ENCODE measurements at regions not wholly inside any gene's neighbourhood (a gene's known extent, or its start where the extent isn't known, plus 50 kb on each side); places are given as distances from the start of the nearest gene placed in this dataset.

DNA sequence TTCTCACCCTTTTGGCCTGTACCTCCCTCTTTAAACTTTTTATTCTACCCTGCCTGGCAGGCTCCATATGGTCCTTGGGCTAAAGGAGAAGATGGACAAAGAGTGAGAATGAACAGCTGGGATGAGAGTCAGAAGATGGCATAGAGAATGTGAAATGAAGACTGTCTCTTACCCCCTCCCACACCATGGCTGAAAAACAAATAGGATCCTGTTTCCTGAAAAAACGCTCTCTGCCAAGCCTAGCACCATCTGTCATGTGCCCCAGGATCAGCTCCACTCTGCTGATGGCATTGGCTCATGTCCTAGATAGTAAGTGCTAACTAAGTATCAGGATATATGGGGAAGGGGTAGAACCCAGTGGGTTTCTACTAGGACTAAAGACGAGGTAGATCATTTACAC, 238.6 kb downstream of the MEX3B start (continued):
- no peak for TF ChIP-seq RAD21 (IDR thresholded peaks at IDR 0.05; ENCODE audit: low read length)
- no peak for TF ChIP-seq POLR2AphosphoS5 (IDR thresholded peaks at IDR 0.05; ENCODE audit: low read depth, low read length)
- TF ChIP-seq EZH2phosphoT487 (IDR thresholded peaks at IDR 0.05; ENCODE audit: borderline replicate concordance, low read depth): no peak
- no peak for TF ChIP-seq FOXJ3 (CRISPR knock-in tag; IDR thresholded peaks at IDR 0.05)

DNA sequence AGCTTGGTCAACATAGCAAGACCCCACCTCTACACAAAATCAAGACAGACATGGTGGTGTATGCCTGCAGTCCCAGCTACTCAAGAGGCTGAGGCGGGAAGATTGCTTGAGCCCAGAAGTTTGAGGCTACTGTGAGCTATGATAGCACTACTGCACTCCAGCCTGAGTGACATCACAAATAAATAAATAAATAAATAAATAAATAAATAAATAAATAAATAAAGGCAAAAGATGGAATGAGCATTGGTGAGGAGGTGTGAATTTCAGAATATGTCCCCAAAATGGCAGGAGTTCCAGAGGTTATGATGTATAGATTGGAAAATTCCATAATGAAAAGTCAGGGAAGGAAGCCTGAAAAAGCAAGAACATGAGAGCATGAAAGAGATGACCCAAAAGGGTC, 249.9 kb downstream of the MEX3B start:
- no peak overlapping the region for H3K27ac ChIP-seq (ENCODE audit: low read depth in 2 of 2, low read length in 1 of 2)
- H3K36me3 ChIP-seq (replicated peaks in 1 of 2; ENCODE audit: control insufficient read depth in 1 of 2, insufficient read depth in 2 of 2, low read length in 1 of 2): no peaks in the 10 kb centered on the region
- no peak overlapping the region for H2AFZ ChIP-seq (ENCODE audit: low read depth)
- TF ChIP-seq EZH2phosphoT487 (IDR thresholded peaks at IDR 0.05; ENCODE audit: borderline replicate concordance, low read depth): no peak
- TF ChIP-seq, protein P1, sequence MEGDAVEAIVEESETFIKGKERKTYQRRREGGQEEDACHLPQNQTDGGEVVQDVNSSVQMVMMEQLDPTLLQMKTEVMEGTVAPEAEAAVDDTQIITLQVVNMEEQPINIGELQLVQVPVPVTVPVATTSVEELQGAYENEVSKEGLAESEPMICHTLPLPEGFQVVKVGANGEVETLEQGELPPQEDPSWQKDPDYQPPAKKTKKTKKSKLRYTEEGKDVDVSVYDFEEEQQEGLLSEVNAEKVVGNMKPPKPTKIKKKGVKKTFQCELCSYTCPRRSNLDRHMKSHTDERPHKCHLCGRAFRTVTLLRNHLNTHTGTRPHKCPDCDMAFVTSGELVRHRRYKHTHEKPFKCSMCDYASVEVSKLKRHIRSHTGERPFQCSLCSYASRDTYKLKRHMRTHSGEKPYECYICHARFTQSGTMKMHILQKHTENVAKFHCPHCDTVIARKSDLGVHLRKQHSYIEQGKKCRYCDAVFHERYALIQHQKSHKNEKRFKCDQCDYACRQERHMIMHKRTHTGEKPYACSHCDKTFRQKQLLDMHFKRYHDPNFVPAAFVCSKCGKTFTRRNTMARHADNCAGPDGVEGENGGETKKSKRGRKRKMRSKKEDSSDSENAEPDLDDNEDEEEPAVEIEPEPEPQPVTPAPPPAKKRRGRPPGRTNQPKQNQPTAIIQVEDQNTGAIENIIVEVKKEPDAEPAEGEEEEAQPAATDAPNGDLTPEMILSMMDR (IDR thresholded peaks at IDR 0.05): no peak
- no peak for TF ChIP-seq ELF1 (IDR thresholded peaks at IDR 0.05)
- TF ChIP-seq, protein P2, sequence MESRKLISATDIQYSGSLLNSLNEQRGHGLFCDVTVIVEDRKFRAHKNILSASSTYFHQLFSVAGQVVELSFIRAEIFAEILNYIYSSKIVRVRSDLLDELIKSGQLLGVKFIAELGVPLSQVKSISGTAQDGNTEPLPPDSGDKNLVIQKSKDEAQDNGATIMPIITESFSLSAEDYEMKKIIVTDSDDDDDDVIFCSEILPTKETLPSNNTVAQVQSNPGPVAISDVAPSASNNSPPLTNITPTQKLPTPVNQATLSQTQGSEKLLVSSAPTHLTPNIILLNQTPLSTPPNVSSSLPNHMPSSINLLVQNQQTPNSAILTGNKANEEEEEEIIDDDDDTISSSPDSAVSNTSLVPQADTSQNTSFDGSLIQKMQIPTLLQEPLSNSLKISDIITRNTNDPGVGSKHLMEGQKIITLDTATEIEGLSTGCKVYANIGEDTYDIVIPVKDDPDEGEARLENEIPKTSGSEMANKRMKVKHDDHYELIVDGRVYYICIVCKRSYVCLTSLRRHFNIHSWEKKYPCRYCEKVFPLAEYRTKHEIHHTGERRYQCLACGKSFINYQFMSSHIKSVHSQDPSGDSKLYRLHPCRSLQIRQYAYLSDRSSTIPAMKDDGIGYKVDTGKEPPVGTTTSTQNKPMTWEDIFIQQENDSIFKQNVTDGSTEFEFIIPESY (IDR thresholded peaks at IDR 0.05; ENCODE audit: borderline replicate concordance, low read depth): no peak
- no peak for TF ChIP-seq GABPA (IDR thresholded peaks at IDR 0.05; ENCODE audit: low read depth)
- TF ChIP-seq GATA2 (CRISPR knock-in tag; IDR thresholded peaks at IDR 0.05): no peak
- no peak for TF ChIP-seq RFX5 (IDR thresholded peaks at IDR 0.05; ENCODE audit: low read length)
- TF ChIP-seq, protein P3, sequence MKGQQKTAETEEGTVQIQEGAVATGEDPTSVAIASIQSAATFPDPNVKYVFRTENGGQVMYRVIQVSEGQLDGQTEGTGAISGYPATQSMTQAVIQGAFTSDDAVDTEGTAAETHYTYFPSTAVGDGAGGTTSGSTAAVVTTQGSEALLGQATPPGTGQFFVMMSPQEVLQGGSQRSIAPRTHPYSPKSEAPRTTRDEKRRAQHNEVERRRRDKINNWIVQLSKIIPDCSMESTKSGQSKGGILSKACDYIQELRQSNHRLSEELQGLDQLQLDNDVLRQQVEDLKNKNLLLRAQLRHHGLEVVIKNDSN (IDR thresholded peaks at IDR 0.05; ENCODE audit: borderline replicate concordance, low read depth): no peak
- TF ChIP-seq MXI1 (IDR thresholded peaks at IDR 0.05; ENCODE audit: low read depth, low read length): no peak
- TF ChIP-seq NRF1 (IDR thresholded peaks at IDR 0.05; ENCODE audit: low read depth, low read length): no peak
- TF ChIP-seq FOXM1 (IDR thresholded peaks at IDR 0.05; ENCODE audit: low read depth): no peak
- TF ChIP-seq CHD2 (IDR thresholded peaks at IDR 0.05; ENCODE audit: low read length, partially characterized antibody): no peak
- TF ChIP-seq, protein P4, sequence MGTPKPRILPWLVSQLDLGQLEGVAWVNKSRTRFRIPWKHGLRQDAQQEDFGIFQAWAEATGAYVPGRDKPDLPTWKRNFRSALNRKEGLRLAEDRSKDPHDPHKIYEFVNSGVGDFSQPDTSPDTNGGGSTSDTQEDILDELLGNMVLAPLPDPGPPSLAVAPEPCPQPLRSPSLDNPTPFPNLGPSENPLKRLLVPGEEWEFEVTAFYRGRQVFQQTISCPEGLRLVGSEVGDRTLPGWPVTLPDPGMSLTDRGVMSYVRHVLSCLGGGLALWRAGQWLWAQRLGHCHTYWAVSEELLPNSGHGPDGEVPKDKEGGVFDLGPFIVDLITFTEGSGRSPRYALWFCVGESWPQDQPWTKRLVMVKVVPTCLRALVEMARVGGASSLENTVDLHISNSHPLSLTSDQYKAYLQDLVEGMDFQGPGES (IDR thresholded peaks at IDR 0.05; ENCODE audit: low read depth, low read length): no peak
- no peak for TF ChIP-seq RXRA (IDR thresholded peaks at IDR 0.05; ENCODE audit: borderline replicate concordance, low read depth)
- ChIA-PET CTCF (interaction anchor here (0.6 to 0.9 kb wide), 4 partner anchors 13 to 396 kb away, joined by 3 to 4 read pairs (median 3); no protein-coding TSS in a partner anchor), POLR2A (no interaction called here)
- no peaks in the 10 kb centered on the region for H3K79me2 ChIP-seq (ENCODE audit: insufficient read depth)
- no peak overlapping the region for H3K9ac ChIP-seq
- no peak overlapping the region for H3K4me2 ChIP-seq
- no peaks in the 10 kb centered on the region for H3K9me3 ChIP-seq
- DNase-seq: no peak
- no peaks in the 10 kb centered on the region for H4K20me1 ChIP-seq (ENCODE audit: insufficient read depth)
- WGBS (ENCODE audit: low lambda C conversion rate): 57% methylated on average over 1 of the region's 1 CpG
- no peak overlapping the region for H3K4me3 ChIP-seq (ENCODE audit: low read depth in 2 of 2, low read length in 1 of 2)
- no peaks in the 10 kb centered on the region for H3K27me3 ChIP-seq (ENCODE audit: insufficient read depth)
- H3K9me2 ChIP-seq: no peaks in the 10 kb centered on the region
- H3F3A ChIP-seq (replicated peaks; ENCODE audit: insufficient read depth): no peaks in the 10 kb centered on the region
- no peaks in the 10 kb centered on the region for H3K4me1 ChIP-seq (ENCODE audit: control insufficient read depth in 1 of 2, insufficient read depth in 2 of 2, low read depth in 1 of 2, low read length in 1 of 2)
